Gastrocnemius medialis (tissue), 4 donors: ENCODE measurements at regions not wholly inside any gene's neighbourhood (a gene's known extent, or its start where the extent isn't known, plus 50 kb on each side); places are given as distances from the start of the nearest gene placed in this dataset.

Experiments used
- ATAC-seq, 2 donors: fragments of 150-250 bp; one replicate each; pipeline ENCODE4 v1.9.1; 2016
- DNase-seq, 2 donors: peaks; one replicate each; pipeline ENCODE4 v3.0.0-alpha.2; 2019
- H3K27ac ChIP-seq, 4 donors: fragments of 200-600 bp; sonication (generic); 1 replicate in 1 of 4; 2 replicates in 3 of 4; pipeline ENCODE4 v1.5.1; 2016 to 2018; ENCODE audit warnings: mild to moderate bottlenecking in 2 of 4, moderate library complexity in 1 of 4
- H3K27me3 ChIP-seq, 3 donors: fragments of 200-600 bp; sonication (generic) in 2 of 3; 1 replicate in 1 of 3; 2 replicates in 2 of 3; pipeline versions ENCODE4 v1.5.1 to v1.6.0; 2016 to 2019; ENCODE audit warnings: mild to moderate bottlenecking in 1 of 3, moderate library complexity in 1 of 3
- H3K36me3 ChIP-seq, 2 donors: fragments of 200-600 bp; sonication (generic) in 1 of 2; one replicate each; pipeline ENCODE4 v1.5.1; 2017 to 2018
- H3K4me1 ChIP-seq, 2 donors: fragments of 200-600 bp; sonication (generic) in 1 of 2; one replicate each; pipeline ENCODE4 v1.5.1; 2016 to 2017; ENCODE audit warnings: mild to moderate bottlenecking in 2 of 2
- H3K4me3 ChIP-seq, 4 donors: fragments of 200-600 bp; sonication (generic) in 3 of 4; 1 replicate in 1 of 4; 2 replicates in 3 of 4; pipeline ENCODE4 v1.5.1; 2016 to 2019; ENCODE audit warnings: mild to moderate bottlenecking in 2 of 4
- H3K9me3 ChIP-seq, 3 donors: fragments of 200-600 bp; sonication (generic) in 2 of 3; 1 replicate in 1 of 3; 2 replicates in 2 of 3; pipeline ENCODE4 v1.5.1; 2016 to 2019
- POLR2A ChIP-seq, 2 donors: fragments of 450-650 bp; IDR thresholded peaks; one replicate each; pipeline ENCODE4 v1.6.1; 2017; ENCODE audit warnings: antibody characterized with exemption in 2 of 2, mild to moderate bottlenecking in 2 of 2, moderate library complexity in 2 of 2
- in situ Hi-C, 4 donors: fragments of 200-750 bp; cut with MboI; loops; one replicate each; pipeline versions ENCODE4 v1.15.0 to v1.8.0; 2017; ENCODE audit warnings: low sequenced_read_pairs in 4 of 4
- intact Hi-C: fragments of 100-400 bp; cut with DNase I; formaldehyde crosslinking; loops from one replicate; pipeline ENCODE4 v1.15.1; 2023; ENCODE audit warnings: low total_unique reads
- TF ChIP-seq, protein P1 (sequence below), 5 experiments: fragments of 450-650 bp in 3 of 5; fragments of 200-600 bp in 2 of 5; sonication (generic) in 2 of 5; IDR thresholded peaks in 4 of 5; conservative IDR thresholded peaks in 1 of 5; 1 replicate in 4 of 5; 2 replicates in 1 of 5; pipeline ENCODE4 v1.5.1; 2016 to 2019; ENCODE audit warnings: antibody characterized with exemption in 5 of 5, mild to moderate bottlenecking in 3 of 5, moderate library complexity in 3 of 5

DNA sequence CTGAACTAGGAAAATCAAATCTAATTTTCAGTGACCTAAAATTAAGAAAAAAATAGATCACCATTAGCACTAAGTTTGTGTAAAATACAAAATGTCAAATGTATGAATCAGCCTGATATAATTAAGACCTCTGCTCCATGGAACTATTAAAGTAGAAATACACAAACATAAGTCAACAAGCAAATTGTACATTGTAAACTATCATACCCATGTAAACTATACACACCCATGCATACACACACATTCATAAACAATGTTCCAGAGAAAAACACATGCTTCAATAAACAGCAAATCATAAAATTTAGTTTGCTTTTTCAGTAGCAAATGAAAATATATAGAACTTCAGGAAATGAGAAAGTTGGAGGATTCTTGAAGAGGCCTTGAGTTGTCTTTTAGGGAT, 199.7 kb upstream of the VSTM2A start:
- ATAC-seq, result no peak
- intact Hi-C loops, result no loop called here

GRCh38 chr7:54343511-54343910, 198.7 kb upstream of the VSTM2A start:
- no peaks in the 10 kb centered on the region for H3K9me3 ChIP-seq
- intact Hi-C loops, result no loop called here
- ATAC-seq (no peak), DNase-seq (no peak)
- no peaks in the 10 kb centered on the region for H3K27me3 ChIP-seq
- H3K4me1 ChIP-seq, result no peaks in the 10 kb centered on the region
- no peaks in the 10 kb centered on the region for H3K36me3 ChIP-seq
- H3K4me3 ChIP-seq, result no peak overlapping the region
- TF ChIP-seq, protein P1, sequence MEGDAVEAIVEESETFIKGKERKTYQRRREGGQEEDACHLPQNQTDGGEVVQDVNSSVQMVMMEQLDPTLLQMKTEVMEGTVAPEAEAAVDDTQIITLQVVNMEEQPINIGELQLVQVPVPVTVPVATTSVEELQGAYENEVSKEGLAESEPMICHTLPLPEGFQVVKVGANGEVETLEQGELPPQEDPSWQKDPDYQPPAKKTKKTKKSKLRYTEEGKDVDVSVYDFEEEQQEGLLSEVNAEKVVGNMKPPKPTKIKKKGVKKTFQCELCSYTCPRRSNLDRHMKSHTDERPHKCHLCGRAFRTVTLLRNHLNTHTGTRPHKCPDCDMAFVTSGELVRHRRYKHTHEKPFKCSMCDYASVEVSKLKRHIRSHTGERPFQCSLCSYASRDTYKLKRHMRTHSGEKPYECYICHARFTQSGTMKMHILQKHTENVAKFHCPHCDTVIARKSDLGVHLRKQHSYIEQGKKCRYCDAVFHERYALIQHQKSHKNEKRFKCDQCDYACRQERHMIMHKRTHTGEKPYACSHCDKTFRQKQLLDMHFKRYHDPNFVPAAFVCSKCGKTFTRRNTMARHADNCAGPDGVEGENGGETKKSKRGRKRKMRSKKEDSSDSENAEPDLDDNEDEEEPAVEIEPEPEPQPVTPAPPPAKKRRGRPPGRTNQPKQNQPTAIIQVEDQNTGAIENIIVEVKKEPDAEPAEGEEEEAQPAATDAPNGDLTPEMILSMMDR (IDR thresholded peaks at IDR 0.05 in 4 of 5, conservative IDR thresholded peaks at IDR 0.05 in 1 of 5), result no peak
- no peak for TF ChIP-seq POLR2A (IDR thresholded peaks at IDR 0.05)
- in situ Hi-C loops, result no loop called here
- no peak overlapping the region for H3K27ac ChIP-seq

More for the DNA sequence above, 199.7 kb upstream of the VSTM2A start:
- no peaks in the 10 kb centered on the region for H3K27me3 ChIP-seq
- H3K4me3 ChIP-seq, result no peak overlapping the region
- DNase-seq, result no peak
- H3K36me3 ChIP-seq, result no peaks in the 10 kb centered on the region
- no peak overlapping the region for H3K27ac ChIP-seq
- in situ Hi-C loops, result no loop called here
- no peaks in the 10 kb centered on the region for H3K9me3 ChIP-seq
- H3K4me1 ChIP-seq, result no peaks in the 10 kb centered on the region
- TF ChIP-seq, protein P1 (IDR thresholded peaks at IDR 0.05 in 4 of 5, conservative IDR thresholded peaks at IDR 0.05 in 1 of 5), result no peak
- no peak for TF ChIP-seq POLR2A (IDR thresholded peaks at IDR 0.05)

DNA sequence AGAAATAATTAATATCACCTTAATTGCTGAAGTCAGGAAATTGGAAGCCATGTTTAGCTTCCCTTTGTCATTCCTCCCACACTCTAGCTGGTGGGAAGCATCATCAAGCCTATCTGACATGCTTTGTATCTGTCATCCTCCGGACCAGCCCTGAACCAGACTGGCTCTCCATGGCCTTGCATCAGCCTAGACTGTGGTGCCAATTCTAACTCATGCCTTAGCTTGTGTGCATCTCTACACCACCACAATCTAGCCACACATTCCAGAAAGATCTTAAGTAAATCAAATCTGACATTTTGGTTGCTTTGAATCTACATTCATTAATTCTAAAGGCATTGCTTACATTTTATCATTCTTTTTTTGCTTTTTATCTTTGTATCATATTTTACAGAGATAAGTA, 196.4 kb upstream of the VSTM2A start:
- Histone ChIP-seq H3K36me3 (no peaks in the 10 kb centered on the region), H3K9me3 (no peaks in the 10 kb centered on the region), H3K4me1 (no peaks in the 10 kb centered on the region), H3K27ac (no peak overlapping the region), H3K27me3 (no peaks in the 10 kb centered on the region), H3K4me3 (no peak overlapping the region)
- DNase-seq (no peak), ATAC-seq (no peak)
- intact Hi-C loops (no loop called here), in situ Hi-C loops (no loop called here)
- no peak for TF ChIP-seq POLR2A (IDR thresholded peaks at IDR 0.05)
- TF ChIP-seq, protein P1 (IDR thresholded peaks at IDR 0.05 in 4 of 5, conservative IDR thresholded peaks at IDR 0.05 in 1 of 5), result no peak

DNA sequence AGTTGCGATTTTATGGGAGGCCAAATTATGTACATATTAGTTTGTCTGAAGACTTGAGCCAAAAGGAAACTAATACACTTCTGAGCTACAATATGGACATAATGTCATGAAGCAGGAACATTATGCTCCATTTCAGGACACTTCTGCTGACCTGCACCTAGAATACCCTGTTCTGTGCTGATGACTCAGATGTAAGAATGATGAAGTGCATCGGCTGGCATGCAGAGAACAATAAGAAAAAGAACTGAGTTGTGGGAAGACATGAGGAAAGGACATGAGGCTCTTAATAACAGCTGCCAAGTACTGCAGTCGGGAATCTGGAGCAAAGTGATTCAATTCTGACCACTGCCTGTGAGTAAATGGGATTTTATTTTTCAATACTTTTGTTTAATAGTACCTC, 192.9 kb upstream of the VSTM2A start:
- Histone ChIP-seq H3K4me3 (no peak overlapping the region), H3K36me3 (no peaks in the 10 kb centered on the region), H3K27ac (no peak overlapping the region), H3K27me3 (no peaks in the 10 kb centered on the region), H3K4me1 (no peaks in the 10 kb centered on the region), H3K9me3 (no peaks in the 10 kb centered on the region)
- DNase-seq (no peak), ATAC-seq (no peak)
- no peak for TF ChIP-seq POLR2A (IDR thresholded peaks at IDR 0.05)
- TF ChIP-seq, protein P1 (IDR thresholded peaks at IDR 0.05 in 4 of 5, conservative IDR thresholded peaks at IDR 0.05 in 1 of 5), result no peak
- in situ Hi-C loops (no loop called here), intact Hi-C loops (no loop called here)

- in situ Hi-C loops, result no loop called here
- Histone ChIP-seq H3K36me3 (no peaks in the 10 kb centered on the region), H3K4me3 (no peak overlapping the region), H3K4me1 (no peaks in the 10 kb centered on the region), H3K27ac (no peak overlapping the region), H3K9me3 (no peaks in the 10 kb centered on the region), H3K27me3 (no peaks in the 10 kb centered on the region)
- no peak for TF ChIP-seq POLR2A (IDR thresholded peaks at IDR 0.05)
- TF ChIP-seq, protein P1 (IDR thresholded peaks at IDR 0.05 in 4 of 5, conservative IDR thresholded peaks at IDR 0.05 in 1 of 5), result no peak
- DNase-seq (no peak), ATAC-seq (no peak)
- intact Hi-C loops, result no loop called here
These were observed 187.7 kb upstream of the VSTM2A start for GRCh38 chr7:54354436-54354835.
